22Rv1 (cell line): ENCODE measurements at regions not wholly inside any gene's neighbourhood (a gene's known extent, or its start where the extent isn't known, plus 50 kb on each side); places are given as distances from the start of the nearest gene placed in this dataset.

Source experiments
- H3K27ac ChIP-seq: fragments of 450-650 bp; 2 replicates; pipeline ENCODE4 v1.5.1; 2017
- ZFX ChIP-seq: fragments of 450-650 bp; IDR thresholded peaks from 2 replicates; pipeline ENCODE4 v1.6.1; 2017; ENCODE audit warnings: antibody characterized with exemption, borderline replicate concordance
- TF ChIP-seq, protein P1 (sequence below): fragments of 450-650 bp; IDR thresholded peaks from 2 replicates; pipeline ENCODE4 v1.5.1; 2017; ENCODE audit warnings: mild to moderate bottlenecking

DNA sequence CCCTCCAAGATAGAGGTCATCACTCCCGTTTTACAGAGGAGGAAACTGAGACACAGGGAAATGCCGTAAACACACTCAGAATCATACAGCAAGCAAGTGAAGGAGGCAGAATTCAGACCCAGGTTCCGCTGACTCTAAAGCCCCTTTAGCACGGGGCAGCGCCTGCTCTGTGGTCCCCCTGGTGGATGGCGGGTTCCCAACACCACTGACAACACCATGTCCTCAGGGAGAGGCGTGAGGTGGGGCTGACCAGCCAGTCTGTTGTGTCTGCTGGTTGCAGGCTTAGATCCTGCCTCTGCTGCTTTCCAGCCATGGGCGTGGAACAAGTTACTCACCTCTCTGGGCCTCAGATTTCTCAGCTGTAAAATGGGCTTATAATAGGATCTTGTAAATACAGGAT, 617.3 kb downstream of the MATN1 start:
- no peak overlapping the region for H3K27ac ChIP-seq
- no peak for TF ChIP-seq ZFX
- TF ChIP-seq, protein P1, sequence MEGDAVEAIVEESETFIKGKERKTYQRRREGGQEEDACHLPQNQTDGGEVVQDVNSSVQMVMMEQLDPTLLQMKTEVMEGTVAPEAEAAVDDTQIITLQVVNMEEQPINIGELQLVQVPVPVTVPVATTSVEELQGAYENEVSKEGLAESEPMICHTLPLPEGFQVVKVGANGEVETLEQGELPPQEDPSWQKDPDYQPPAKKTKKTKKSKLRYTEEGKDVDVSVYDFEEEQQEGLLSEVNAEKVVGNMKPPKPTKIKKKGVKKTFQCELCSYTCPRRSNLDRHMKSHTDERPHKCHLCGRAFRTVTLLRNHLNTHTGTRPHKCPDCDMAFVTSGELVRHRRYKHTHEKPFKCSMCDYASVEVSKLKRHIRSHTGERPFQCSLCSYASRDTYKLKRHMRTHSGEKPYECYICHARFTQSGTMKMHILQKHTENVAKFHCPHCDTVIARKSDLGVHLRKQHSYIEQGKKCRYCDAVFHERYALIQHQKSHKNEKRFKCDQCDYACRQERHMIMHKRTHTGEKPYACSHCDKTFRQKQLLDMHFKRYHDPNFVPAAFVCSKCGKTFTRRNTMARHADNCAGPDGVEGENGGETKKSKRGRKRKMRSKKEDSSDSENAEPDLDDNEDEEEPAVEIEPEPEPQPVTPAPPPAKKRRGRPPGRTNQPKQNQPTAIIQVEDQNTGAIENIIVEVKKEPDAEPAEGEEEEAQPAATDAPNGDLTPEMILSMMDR = peak; percentile 36

GRCh38 chr1:30104551-30104950, 618.8 kb downstream of the MATN1 start:
- TF ChIP-seq ZFX = no peak
- TF ChIP-seq, protein P1 = no peak

DNA sequence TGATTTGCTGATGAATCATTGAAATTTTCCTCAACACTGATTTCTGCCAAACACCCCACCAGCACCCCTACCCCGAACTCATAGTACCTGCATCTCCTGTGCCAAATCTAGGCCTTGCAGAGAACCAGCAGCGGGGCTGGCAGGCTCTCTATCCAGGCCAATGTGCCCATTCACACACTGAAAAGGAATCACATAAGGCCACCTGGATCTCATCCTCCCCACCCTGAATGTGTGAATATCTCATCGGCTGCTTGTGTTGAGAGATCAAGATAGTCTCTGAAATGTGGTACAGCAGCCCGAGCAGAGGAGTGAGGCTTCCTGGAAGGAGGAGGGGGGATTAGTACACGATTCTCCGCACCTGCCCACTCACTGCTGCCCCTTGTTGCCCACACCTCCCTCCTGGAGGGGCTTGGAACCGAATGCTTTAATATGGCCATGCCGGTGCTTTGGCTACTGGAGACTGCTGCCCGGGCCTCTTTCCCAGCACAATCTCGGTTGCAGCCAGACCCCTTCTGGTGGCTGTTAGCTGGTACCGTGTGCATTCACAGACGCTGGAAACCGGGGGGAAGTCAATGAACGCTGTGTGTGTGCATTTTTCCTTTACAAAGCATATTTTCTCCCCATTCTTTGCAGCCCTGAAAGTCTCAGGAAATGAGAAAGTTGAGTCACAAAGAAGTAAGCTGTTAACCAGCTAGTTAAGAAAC, 619.5 kb downstream of the MATN1 start:
- H3K27ac ChIP-seq = no peak overlapping the region
- TF ChIP-seq, protein P1 = no peak
- no peak for TF ChIP-seq ZFX

More at GRCh38 chr1:30104551-30104950, 618.8 kb downstream of the MATN1 start:
- no peak overlapping the region for H3K27ac ChIP-seq

DNA sequence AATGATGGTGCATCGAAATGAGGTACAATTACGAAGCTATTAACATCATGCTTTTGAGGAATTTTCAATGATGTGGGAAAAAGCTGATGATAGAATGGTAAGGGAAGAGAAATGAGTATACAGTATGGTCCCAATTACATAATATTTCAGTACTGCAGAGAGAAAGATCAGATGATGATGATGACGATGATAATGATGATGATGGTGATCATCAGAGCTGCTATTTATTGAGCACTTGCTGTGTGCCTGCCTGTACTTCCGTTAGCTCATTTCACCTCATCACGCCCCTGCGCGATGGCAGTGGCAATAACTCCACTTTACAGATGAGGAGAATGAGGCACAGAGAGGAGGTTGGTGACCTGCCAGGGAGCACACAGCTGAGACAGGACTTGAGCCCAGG, 620.8 kb downstream of the MATN1 start:
- no peak overlapping the region for H3K27ac ChIP-seq
- TF ChIP-seq, protein P1 = no peak
- TF ChIP-seq ZFX = no peak

- H3K27ac ChIP-seq = no peak overlapping the region
- TF ChIP-seq ZFX = no peak
- TF ChIP-seq, protein P1 = no peak
These were observed 621.7 kb downstream of the MATN1 start for GRCh38 chr1:30101487-30102227.

- TF ChIP-seq, protein P1 = no peak
- TF ChIP-seq ZFX = no peak
- no peak overlapping the region for H3K27ac ChIP-seq
These were observed 622.4 kb downstream of the MATN1 start for GRCh38 chr1:30101016-30101415.

- no peak overlapping the region for H3K27ac ChIP-seq
- TF ChIP-seq, protein P1 = no peak
- no peak for TF ChIP-seq ZFX
These were observed 622.9 kb downstream of the MATN1 start for GRCh38 chr1:30100524-30100862.
